ENCODE measurements at regions not wholly inside any gene's neighbourhood (a gene's known extent, or its start where the extent isn't known, plus 50 kb on each side); places are given as distances from the start of the nearest gene placed in this dataset.

DNA sequence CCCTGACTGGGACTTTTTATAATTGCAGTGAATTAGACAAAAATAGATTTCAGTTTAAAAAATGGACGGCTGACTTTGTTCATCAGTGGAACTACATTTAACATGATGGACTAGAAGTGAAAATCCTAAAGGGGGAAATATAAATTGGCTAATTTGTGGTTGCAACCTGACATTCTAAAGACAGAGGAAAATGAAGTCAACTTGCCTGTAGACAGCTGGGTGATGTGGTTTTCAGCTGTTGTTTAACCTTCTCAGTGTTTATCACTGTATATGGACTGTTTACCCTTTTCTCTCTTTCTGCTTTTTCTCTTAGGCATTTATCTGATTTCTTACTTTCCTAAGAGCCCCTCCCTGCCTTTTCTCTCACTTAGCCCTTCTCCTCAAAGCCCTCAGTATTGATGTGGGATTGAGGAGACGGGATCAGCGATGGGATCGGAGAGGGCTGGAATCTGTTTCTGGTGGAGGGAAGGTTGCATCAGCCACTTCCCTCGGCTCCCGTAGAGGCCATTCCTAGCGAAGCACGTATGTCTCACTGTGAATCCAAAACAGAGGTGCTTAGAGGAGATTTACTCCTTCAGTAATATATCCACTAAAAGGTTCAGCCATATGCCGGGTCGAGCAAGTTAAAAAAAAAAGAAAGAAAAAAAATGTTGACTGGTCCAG is 109.0 kb upstream of the KLF6 start:
- no peak for TF ChIP-seq CTCF (IDR thresholded peaks at IDR 0.05)
- DNase-seq (no peak), ATAC-seq (ENCODE audit: low read depth) (no peak)
- no peaks in the 10 kb centered on the region for H3K36me3 Mint-ChIP-seq (ENCODE audit: low read depth)
- CTCF ChIA-PET, result no interaction called here
- POLR2A ChIA-PET, result interaction anchor here (1.0 to 4.1 kb wide), 3 partner anchors 11 to 111 kb away, joined by 3 to 18 read pairs (median 5); partner anchors contain the start of gene KLF6
- H3K4me1 Mint-ChIP-seq, result peaks cover 27% of the 10 kb centered on the region
- intact Hi-C loops (cut with micrococcal nuclease), result loop anchor here (2.0 kb wide), 1 partner anchor 17 kb away; no protein-coding TSS in a partner anchor
- H3K9me3 Mint-ChIP-seq, result no peaks in the 10 kb centered on the region
- H3K4me3 Mint-ChIP-seq, result no peak overlapping the region
- no peak overlapping the region for H3K27ac Mint-ChIP-seq
- H3K27me3 Mint-ChIP-seq, result no peaks in the 10 kb centered on the region

- no peaks in the 10 kb centered on the region for H3K9me3 Mint-ChIP-seq
- H3K27me3 Mint-ChIP-seq, result no peaks in the 10 kb centered on the region
- ATAC-seq (ENCODE audit: low read depth) (peak; percentile 47), DNase-seq (no peak)
- H3K4me3 Mint-ChIP-seq, result peak overlapping the region; percentile 35
- H3K36me3 Mint-ChIP-seq (ENCODE audit: low read depth), result no peaks in the 10 kb centered on the region
- ChIA-PET POLR2A (interaction anchor here (0.7 to 4.1 kb wide), 4 partner anchors 10 to 243 kb away, joined by 3 to 18 read pairs (median 4); partner anchors contain the start of gene KLF6), CTCF (no interaction called here)
- TF ChIP-seq CTCF (IDR thresholded peaks at IDR 0.05), result no peak
- peaks cover 31% of the 10 kb centered on the region for H3K4me1 Mint-ChIP-seq
- intact Hi-C loops (cut with micrococcal nuclease), result loop anchor here (2.0 kb wide), 1 partner anchor 16 kb away; no protein-coding TSS in a partner anchor
- peak overlapping the region; percentile 51 for H3K27ac Mint-ChIP-seq
Measured at GRCh38 chr10:3892440-3893425, 107.7 kb upstream of the KLF6 start.

GRCh38 chr10:3891396-3891795 is 106.4 kb upstream of the KLF6 start:
- Mint-ChIP-seq H3K9me3 (no peaks in the 10 kb centered on the region), H3K4me1 (peaks cover 42% of the 10 kb centered on the region), H3K27me3 (no peaks in the 10 kb centered on the region), H3K36me3 (ENCODE audit: low read depth) (no peaks in the 10 kb centered on the region), H3K4me3 (no peak overlapping the region), H3K27ac (no peak overlapping the region)
- no peak for TF ChIP-seq CTCF (IDR thresholded peaks at IDR 0.05)
- DNase-seq (no peak), ATAC-seq (ENCODE audit: low read depth) (no peak)
- intact Hi-C loops (cut with micrococcal nuclease), result no loop called here
- ChIA-PET POLR2A (no interaction called here), CTCF (no interaction called here)

DNA sequence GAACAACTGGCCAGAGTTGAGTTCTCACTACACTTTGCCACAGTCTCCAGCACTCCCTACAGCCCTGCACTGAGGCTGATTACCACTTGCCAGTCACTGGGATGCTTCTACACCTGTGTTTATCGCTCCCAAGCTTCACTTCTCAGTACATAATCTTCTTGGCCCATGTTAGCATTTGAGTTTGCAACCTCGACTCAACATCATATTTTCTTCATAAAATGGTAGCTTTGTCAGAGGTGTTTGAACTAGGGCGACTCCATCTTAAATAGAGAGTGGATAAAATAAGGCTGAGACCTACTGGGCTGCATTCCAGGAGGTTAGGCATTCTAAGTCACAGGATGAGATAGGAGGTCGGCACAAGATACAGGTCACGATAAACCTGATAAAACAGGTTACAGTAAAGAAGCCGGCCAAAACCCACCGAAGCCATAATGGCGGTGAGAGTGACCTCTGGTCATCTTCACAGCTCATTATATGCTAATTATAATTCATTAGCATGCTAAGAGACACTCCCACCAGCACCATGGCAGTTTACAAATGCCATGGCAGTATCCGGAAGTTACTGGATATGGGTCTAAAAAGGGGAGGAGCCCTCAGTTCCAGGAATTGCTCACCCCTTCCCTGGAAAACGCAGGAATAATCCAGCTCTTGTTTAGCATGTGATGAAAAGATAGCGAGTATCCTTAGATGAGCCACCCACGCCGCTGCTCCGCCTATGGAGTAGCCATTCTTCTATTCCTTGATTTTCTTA is 105.8 kb upstream of the KLF6 start:
- Mint-ChIP-seq H3K27me3 (no peaks in the 10 kb centered on the region), H3K27ac (no peak overlapping the region), H3K4me1 (peaks cover 43% of the 10 kb centered on the region), H3K9me3 (no peaks in the 10 kb centered on the region), H3K4me3 (no peak overlapping the region), H3K36me3 (ENCODE audit: low read depth) (no peaks in the 10 kb centered on the region)
- TF ChIP-seq CTCF (IDR thresholded peaks at IDR 0.05), result no peak
- ATAC-seq (ENCODE audit: low read depth) (no peak), DNase-seq (no peak)
- intact Hi-C loops (cut with micrococcal nuclease), result no loop called here
- POLR2A ChIA-PET, result interaction anchor here (6.7 kb wide), 1 partner anchor 107 kb away, joined by 45 read pairs; the partner anchor contains the start of gene KLF6
- CTCF ChIA-PET, result no interaction called here
